CD4-positive, alpha-beta memory T cell (primary cell): ENCODE measurements at regions not wholly inside any gene's neighbourhood (a gene's known extent, or its start where the extent isn't known, plus 50 kb on each side); places are given as distances from the start of the nearest gene placed in this dataset.

Source experiments
- CTCF ChIA-PET: fragments of 350-600 bp; sonication (Branson Sonifier 250); formaldehyde crosslinking; loops from one replicate; lab custom pipeline; 2021; ENCODE audit warnings: inconsistent platforms; ENCODE audit not compliant: partially characterized antibody; lab: Charles Lee
- POLR2A ChIA-PET: fragments of 350-600 bp; sonication (Branson Sonifier 250); formaldehyde crosslinking; loops from one replicate; lab custom pipeline; 2021; ENCODE audit not compliant: partially characterized antibody; lab: Charles Lee
- DNase-seq, 5 donors: peaks; one replicate each; pipeline versions ENCODE4 v3.0.0 to v3.0.0-alpha.2; 2020 to 2022; ENCODE audit warnings: mixed read lengths in 1 of 5
- H3K27ac ChIP-seq: one replicate; pipeline ENCODE4 v1.7.0; 2013; ENCODE audit warnings: low read depth, low read length
- H3K27me3 ChIP-seq: 2 replicates; pipeline ENCODE4 v1.7.0; 2013; ENCODE audit warnings: mild to moderate bottlenecking, low read length, moderate library complexity; ENCODE audit not compliant: insufficient read depth
- H3K36me3 ChIP-seq: 2 replicates; pipeline ENCODE4 v1.7.0; 2013; ENCODE audit warnings: mild to moderate bottlenecking, low read length, moderate library complexity; ENCODE audit not compliant: insufficient read depth
- H3K4me1 ChIP-seq: 2 replicates; pipeline ENCODE4 v1.7.0; 2013; ENCODE audit warnings: mild to moderate bottlenecking, low read length, moderate library complexity; ENCODE audit not compliant: insufficient read depth
- H3K4me3 ChIP-seq, 2 donors: one replicate each; pipeline ENCODE4 v1.7.0; 2013; ENCODE audit warnings: low read length in 2 of 2, mild to moderate bottlenecking in 1 of 2
- H3K9me3 ChIP-seq, 2 donors: one replicate each; pipeline ENCODE4 v1.7.0; 2013; ENCODE audit warnings: low read length in 2 of 2, control low read depth in 1 of 2; ENCODE audit not compliant: control insufficient read depth in 1 of 2
- H3K27ac Mint-ChIP-seq, 7 donors: one replicate each; pipeline ENCODE4 v1.8.0; 2020 to 2021; ENCODE audit warnings: mixed read lengths in 7 of 7, mild to moderate bottlenecking in 6 of 7, inconsistent platforms in 3 of 7, moderate library complexity in 3 of 7
- H3K27me3 Mint-ChIP-seq, 2 donors: one replicate each; pipeline ENCODE4 v1.8.0; 2020 to 2021; ENCODE audit warnings: mixed read lengths in 2 of 2
- H3K36me3 Mint-ChIP-seq, 2 donors: one replicate each; pipeline ENCODE4 v1.8.0; 2020 to 2021; ENCODE audit warnings: mixed read lengths in 2 of 2, inconsistent platforms in 1 of 2, mild to moderate bottlenecking in 1 of 2
- H3K4me1 Mint-ChIP-seq, 4 donors: one replicate each; pipeline ENCODE4 v1.8.0; 2020 to 2021; ENCODE audit warnings: mixed read lengths in 4 of 4, mild to moderate bottlenecking in 1 of 4
- H3K4me3 Mint-ChIP-seq, 8 donors: one replicate each; pipeline ENCODE4 v1.8.0; 2020 to 2021; ENCODE audit warnings: mixed read lengths in 8 of 8, mild to moderate bottlenecking in 7 of 8, moderate library complexity in 6 of 8, inconsistent platforms in 3 of 8
- H3K9me3 Mint-ChIP-seq, 8 donors: one replicate each; pipeline ENCODE4 v1.8.0; 2020 to 2021; ENCODE audit warnings: mixed read lengths in 8 of 8, mild to moderate bottlenecking in 5 of 8, inconsistent platforms in 3 of 8, moderate library complexity in 1 of 8
- intact Hi-C: fragments of 100-400 bp; cut with micrococcal nuclease; formaldehyde crosslinking; loops from one replicate; pipeline ENCODE4 v1.15.1; 2023

DNA sequence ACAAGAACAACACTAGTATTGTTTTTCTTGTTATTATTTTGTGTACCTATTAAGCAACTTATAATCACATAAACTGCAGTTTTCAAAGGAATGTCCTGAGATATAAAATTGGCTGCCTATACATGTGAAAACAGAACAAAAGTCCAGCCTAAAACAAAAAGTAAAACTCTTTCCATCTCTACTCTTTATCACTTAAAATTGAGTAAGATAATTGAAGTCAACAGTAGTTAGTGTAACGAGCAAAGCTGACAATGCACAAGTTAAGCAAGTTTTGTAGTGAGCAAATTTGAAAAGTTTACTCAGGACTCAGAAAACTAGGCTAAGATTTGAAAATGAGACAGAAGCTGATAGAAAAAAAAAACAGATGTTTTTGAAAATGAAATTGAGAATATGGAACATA is 941.4 kb upstream of the MAN1A1 start:
- no peak overlapping the region for H3K27ac Mint-ChIP-seq
- H3K4me1 Mint-ChIP-seq, result no peaks in the 10 kb centered on the region
- H3K4me3 ChIP-seq, result no peak overlapping the region
- peaks cover 0 to 10% (median 3%) of the 10 kb centered on the region in 8 donors for H3K9me3 Mint-ChIP-seq
- H3K27me3 ChIP-seq, result no peaks in the 10 kb centered on the region
- H3K9me3 ChIP-seq, result no peaks in the 10 kb centered on the region
- H3K4me1 ChIP-seq, result no peaks in the 10 kb centered on the region
- no peak overlapping the region for H3K27ac ChIP-seq
- ChIA-PET POLR2A (no interaction called here), CTCF (no interaction called here)
- no peaks in the 10 kb centered on the region for H3K36me3 ChIP-seq
- no peak for DNase-seq
- no peaks in the 10 kb centered on the region for H3K27me3 Mint-ChIP-seq
- intact Hi-C loops, result no loop called here
- H3K36me3 Mint-ChIP-seq, result no peaks in the 10 kb centered on the region
- H3K4me3 Mint-ChIP-seq, result no peak overlapping the region

DNA sequence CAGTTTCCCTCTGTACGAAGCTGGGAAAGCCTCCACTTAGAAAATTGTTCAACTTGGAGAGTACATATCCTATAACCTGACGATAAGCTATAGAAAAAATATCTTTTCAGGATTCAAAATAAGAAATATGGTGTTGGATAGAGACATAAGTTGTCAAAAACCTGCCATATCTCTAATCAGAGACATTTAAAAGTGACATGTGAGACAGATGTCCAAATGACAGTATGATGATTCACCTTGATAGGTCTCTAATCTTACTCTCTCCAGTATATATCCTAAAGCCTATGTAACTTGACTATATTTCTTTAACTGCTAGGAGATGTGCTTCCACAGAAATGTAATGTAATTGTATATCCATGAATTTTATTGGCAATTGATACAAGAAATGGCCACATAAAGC is 932.4 kb upstream of the MAN1A1 start:
- no peaks in the 10 kb centered on the region for H3K36me3 ChIP-seq
- H3K27ac Mint-ChIP-seq, result no peak overlapping the region
- H3K4me1 Mint-ChIP-seq, result no peaks in the 10 kb centered on the region
- DNase-seq, result no peak
- no peaks in the 10 kb centered on the region for H3K4me1 ChIP-seq
- H3K9me3 Mint-ChIP-seq, result peaks cover 0 to 5% (median 0%) of the 10 kb centered on the region in 8 donors
- H3K27me3 ChIP-seq, result no peaks in the 10 kb centered on the region
- H3K27ac ChIP-seq, result no peak overlapping the region
- H3K4me3 ChIP-seq, result no peak overlapping the region
- H3K9me3 ChIP-seq, result no peaks in the 10 kb centered on the region
- no peaks in the 10 kb centered on the region for H3K36me3 Mint-ChIP-seq
- no peak overlapping the region for H3K4me3 Mint-ChIP-seq
- H3K27me3 Mint-ChIP-seq, result no peaks in the 10 kb centered on the region
- POLR2A ChIA-PET, result no interaction called here
- intact Hi-C loops, result no loop called here
- CTCF ChIA-PET, result no interaction called here

DNA sequence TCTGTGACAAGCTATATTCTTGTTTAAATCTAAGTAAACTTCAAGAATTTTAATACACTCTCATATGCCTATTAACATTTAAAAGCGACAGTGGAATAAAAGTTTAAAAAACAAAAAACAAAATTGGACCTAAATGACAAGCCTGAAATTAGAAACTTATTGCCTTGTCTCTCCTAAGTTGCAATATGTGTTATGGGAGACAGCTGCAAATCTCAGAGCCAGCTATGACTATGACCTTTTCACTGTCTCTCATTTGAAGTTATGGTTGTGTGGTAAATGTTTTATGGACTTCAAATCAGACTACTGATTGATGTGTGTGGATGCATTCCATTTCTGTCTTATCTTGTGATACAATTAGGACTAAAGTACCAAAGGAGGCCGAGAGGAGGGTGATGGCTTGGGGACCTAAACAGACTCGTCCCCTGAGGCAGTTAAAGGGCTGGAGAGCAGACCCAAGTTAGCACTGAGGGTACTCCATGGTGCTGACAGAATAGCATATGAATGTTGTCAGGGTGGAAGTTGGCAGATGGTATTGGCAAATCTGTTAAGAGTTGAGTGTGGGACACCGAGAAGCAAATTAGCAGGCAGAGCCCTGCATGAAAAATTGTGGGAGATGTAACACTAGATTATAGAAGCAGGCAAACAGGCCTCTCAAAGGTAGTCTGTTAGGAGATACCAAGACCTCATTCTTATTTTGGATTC is 930.1 kb upstream of the MAN1A1 start:
- no peak overlapping the region for H3K4me3 Mint-ChIP-seq
- Histone ChIP-seq H3K36me3 (no peaks in the 10 kb centered on the region), H3K4me1 (no peaks in the 10 kb centered on the region), H3K27me3 (no peaks in the 10 kb centered on the region), H3K9me3 (no peaks in the 10 kb centered on the region), H3K4me3 (no peak overlapping the region), H3K27ac (no peak overlapping the region)
- ChIA-PET CTCF (no interaction called here), POLR2A (no interaction called here)
- no peaks in the 10 kb centered on the region for H3K27me3 Mint-ChIP-seq
- no peak for DNase-seq
- no peaks in the 10 kb centered on the region for H3K4me1 Mint-ChIP-seq
- intact Hi-C loops, result no loop called here
- H3K27ac Mint-ChIP-seq, result no peak overlapping the region
- peaks cover 0 to 4% (median 0%) of the 10 kb centered on the region in 8 donors for H3K9me3 Mint-ChIP-seq
- no peaks in the 10 kb centered on the region for H3K36me3 Mint-ChIP-seq

DNA sequence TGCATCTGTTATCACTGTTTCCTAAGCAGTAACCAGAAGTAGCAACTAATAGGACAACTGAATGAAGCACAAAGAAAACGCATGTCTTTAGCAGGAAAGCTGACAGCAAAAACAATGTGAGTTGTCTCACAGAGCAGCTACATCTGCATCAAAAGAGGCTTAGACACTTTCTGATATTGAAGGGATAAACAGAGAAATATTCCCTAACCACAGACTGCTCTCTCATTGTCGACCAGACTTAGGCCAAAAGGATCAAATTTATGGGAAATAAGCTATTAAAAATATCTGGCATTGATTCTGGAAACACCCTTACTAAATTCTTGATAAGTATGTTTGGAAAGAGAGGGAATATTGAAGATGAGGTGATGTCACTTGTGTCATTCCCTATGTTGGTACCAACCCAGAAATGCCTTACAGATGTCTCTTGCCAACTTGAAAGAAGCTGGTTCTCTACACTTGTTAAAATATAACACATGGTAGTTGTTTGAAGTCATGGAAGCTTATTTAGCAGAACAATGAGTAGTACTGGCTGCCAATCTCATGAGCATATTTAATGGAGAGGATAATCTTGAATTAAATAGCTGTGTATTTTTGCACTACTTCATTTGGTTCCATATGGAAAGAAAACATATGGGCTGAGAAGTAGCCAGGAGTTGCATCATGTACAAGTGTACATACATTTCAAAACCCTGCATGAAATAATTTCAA is 929.3 kb upstream of the MAN1A1 start:
- intact Hi-C loops, result no loop called here
- no peaks in the 10 kb centered on the region for H3K36me3 ChIP-seq
- no peaks in the 10 kb centered on the region for H3K4me1 ChIP-seq
- H3K27me3 ChIP-seq, result no peaks in the 10 kb centered on the region
- CTCF ChIA-PET, result no interaction called here
- POLR2A ChIA-PET, result no interaction called here
- H3K27ac ChIP-seq, result no peak overlapping the region
- H3K9me3 ChIP-seq, result no peaks in the 10 kb centered on the region
- H3K27ac Mint-ChIP-seq, result no peak overlapping the region
- no peaks in the 10 kb centered on the region for H3K27me3 Mint-ChIP-seq
- H3K4me1 Mint-ChIP-seq, result no peaks in the 10 kb centered on the region
- H3K4me3 Mint-ChIP-seq, result no peak overlapping the region
- peaks cover 0 to 4% (median 0%) of the 10 kb centered on the region in 8 donors for H3K9me3 Mint-ChIP-seq
- H3K36me3 Mint-ChIP-seq, result no peaks in the 10 kb centered on the region
- no peak overlapping the region for H3K4me3 ChIP-seq
- no peak for DNase-seq

DNA sequence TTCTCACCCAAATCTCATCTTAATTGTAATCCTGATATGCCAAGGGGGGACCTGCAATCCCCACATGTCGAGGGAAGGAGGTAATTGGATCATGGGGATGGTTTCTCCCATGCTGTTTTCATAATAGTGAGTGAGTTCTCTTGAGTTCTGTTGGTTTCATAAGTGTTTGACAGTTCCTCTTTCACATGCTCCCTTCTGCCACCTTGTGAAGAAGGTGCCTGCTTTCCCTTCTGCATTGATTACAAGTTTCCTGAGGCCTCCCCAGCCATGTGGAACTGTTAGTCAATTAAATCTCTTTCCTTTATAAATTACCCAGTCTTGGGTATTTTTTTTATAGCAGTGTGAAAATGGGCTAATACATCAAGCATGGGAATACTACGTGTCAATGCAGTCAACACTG is 925.0 kb upstream of the MAN1A1 start:
- no peak overlapping the region for H3K27ac ChIP-seq
- H3K36me3 ChIP-seq, result no peaks in the 10 kb centered on the region
- no peak for DNase-seq
- H3K27ac Mint-ChIP-seq, result no peak overlapping the region
- H3K36me3 Mint-ChIP-seq, result no peaks in the 10 kb centered on the region
- no peaks in the 10 kb centered on the region for H3K27me3 Mint-ChIP-seq
- peaks cover 0 to 7% (median 4%) of the 10 kb centered on the region in 8 donors for H3K9me3 Mint-ChIP-seq
- H3K9me3 ChIP-seq, result no peaks in the 10 kb centered on the region
- H3K4me3 ChIP-seq, result no peak overlapping the region
- intact Hi-C loops, result no loop called here
- no peak overlapping the region for H3K4me3 Mint-ChIP-seq
- ChIA-PET POLR2A (no interaction called here), CTCF (no interaction called here)
- no peaks in the 10 kb centered on the region for H3K4me1 ChIP-seq
- H3K27me3 ChIP-seq, result no peaks in the 10 kb centered on the region
- H3K4me1 Mint-ChIP-seq, result no peaks in the 10 kb centered on the region

DNA sequence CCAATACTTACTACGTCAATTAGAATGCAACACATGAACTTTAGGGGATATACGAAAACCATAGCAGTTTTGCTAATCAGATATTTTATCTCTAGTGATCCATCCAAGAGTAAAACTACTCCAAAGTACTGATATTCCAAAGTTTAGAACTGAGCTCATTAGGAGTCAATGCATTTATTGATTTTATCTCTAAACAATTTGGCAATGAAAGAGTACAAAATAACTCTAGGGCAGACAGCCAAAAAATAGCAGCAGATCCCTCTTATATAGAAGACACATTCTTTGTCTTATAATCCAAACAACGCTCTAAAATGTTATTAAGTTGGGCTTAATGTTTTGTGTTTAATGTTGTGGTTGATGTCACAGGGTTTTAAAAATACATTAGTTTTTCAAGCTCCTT is 923.9 kb upstream of the MAN1A1 start:
- Mint-ChIP-seq H3K27ac (no peak overlapping the region), H3K4me1 (no peaks in the 10 kb centered on the region), H3K4me3 (no peak overlapping the region), H3K27me3 (no peaks in the 10 kb centered on the region), H3K36me3 (no peaks in the 10 kb centered on the region), H3K9me3 (peaks cover 0 to 7% (median 4%) of the 10 kb centered on the region in 8 donors)
- Histone ChIP-seq H3K4me1 (no peaks in the 10 kb centered on the region), H3K9me3 (no peaks in the 10 kb centered on the region), H3K4me3 (no peak overlapping the region), H3K36me3 (no peaks in the 10 kb centered on the region), H3K27me3 (no peaks in the 10 kb centered on the region), H3K27ac (no peak overlapping the region)
- intact Hi-C loops, result no loop called here
- ChIA-PET POLR2A (no interaction called here), CTCF (no interaction called here)
- no peak for DNase-seq

DNA sequence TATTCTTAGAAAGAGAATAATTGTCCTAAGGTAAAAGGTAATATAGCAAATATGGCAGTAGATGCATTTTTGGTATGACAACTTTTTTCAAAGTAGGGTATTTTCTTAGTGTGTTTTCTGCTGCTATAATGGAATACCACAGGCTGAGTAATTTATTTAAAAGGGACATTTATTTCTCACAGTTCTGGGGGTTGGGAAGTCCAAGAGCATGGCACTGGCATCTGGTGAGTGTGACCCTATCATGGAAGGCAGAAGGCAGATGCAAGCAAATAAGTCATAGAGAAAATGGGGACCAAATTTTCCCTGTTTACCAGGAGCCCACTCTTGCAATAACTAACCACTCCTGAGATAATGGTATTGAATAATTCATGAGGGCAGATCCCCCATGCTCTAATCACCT is 922.5 kb upstream of the MAN1A1 start:
- no peak overlapping the region for H3K27ac ChIP-seq
- no peak overlapping the region for H3K4me3 ChIP-seq
- intact Hi-C loops, result no loop called here
- Mint-ChIP-seq H3K27ac (no peak overlapping the region), H3K36me3 (no peaks in the 10 kb centered on the region), H3K9me3 (peaks cover 0 to 7% (median 4%) of the 10 kb centered on the region in 8 donors), H3K4me1 (no peaks in the 10 kb centered on the region), H3K4me3 (no peak overlapping the region), H3K27me3 (no peaks in the 10 kb centered on the region)
- no peaks in the 10 kb centered on the region for H3K9me3 ChIP-seq
- no peak for DNase-seq
- no peaks in the 10 kb centered on the region for H3K36me3 ChIP-seq
- ChIA-PET POLR2A (no interaction called here), CTCF (no interaction called here)
- no peaks in the 10 kb centered on the region for H3K27me3 ChIP-seq
- no peaks in the 10 kb centered on the region for H3K4me1 ChIP-seq
